ENCODE measurements at regions not wholly inside any gene's neighbourhood (a gene's known extent, or its start where the extent isn't known, plus 50 kb on each side); places are given as distances from the start of the nearest gene placed in this dataset.

DNA sequence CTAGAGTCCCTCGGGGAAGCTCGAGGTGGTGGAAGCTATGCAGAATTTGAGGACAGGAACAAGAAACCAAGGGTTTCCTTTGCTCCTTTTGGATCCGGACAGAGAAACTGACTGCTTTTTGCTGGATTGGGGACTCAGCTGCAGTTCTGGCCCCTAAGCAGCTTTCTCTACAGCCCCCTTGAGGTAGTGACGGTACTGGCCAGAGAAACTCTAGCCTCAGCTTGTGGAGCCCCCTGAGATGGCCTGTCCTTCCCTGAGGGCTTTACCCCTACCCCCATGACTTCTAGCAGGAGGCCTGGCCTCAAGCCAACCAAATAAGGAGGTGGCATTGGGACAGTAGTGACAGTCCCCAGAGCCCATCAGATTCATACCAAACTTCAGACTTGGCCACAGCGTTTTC, 118.1 kb downstream of the IRX5 start:
- Histone ChIP-seq H2BK15ac (ENCODE audit: low read depth, low read length) (no peak overlapping the region), H3K4me1 (ENCODE audit: control insufficient read depth, insufficient read depth, low read length) (no peaks in the 10 kb centered on the region), H3K9me1 (ENCODE audit: insufficient read depth, low read length) (no peaks in the 10 kb centered on the region), H4K5ac (ENCODE audit: low read depth, low read length) (no peak overlapping the region), H2BK120ac (ENCODE audit: low read depth, low read length) (no peak overlapping the region), H3K4me2 (ENCODE audit: low read depth, low read length) (no peak overlapping the region), H3K4me3 (ENCODE audit: insufficient read depth, low read depth, low read length) (no peak overlapping the region), H2AFZ (replicated peaks; ENCODE audit: low read length, poor library complexity) (no peak overlapping the region), H3K18ac (ENCODE audit: low read depth, low read length) (no peak overlapping the region), H3K36me3 (ENCODE audit: control insufficient read depth, insufficient read depth, low read length) (no peaks in the 10 kb centered on the region), H3K79me1 (ENCODE audit: low read depth in 1 of 2, low read length in 2 of 2) (no peaks in the 10 kb centered on the region), H3K9me3 (ENCODE audit: control insufficient read depth, insufficient read depth, low read length) (no peaks in the 10 kb centered on the region), H3K56ac (ENCODE audit: extremely low read depth, insufficient read depth, low read length) (no peak overlapping the region), H3K14ac (replicated peaks; ENCODE audit: low read depth, low read length) (no peak overlapping the region), H4K8ac (ENCODE audit: low read depth in 2 of 2, low read length in 2 of 2) (no peak overlapping the region), H2BK20ac (ENCODE audit: low read depth, low read length) (no peak overlapping the region), H3K27me3 (ENCODE audit: control insufficient read depth, insufficient read depth, low read length) (no peaks in the 10 kb centered on the region), H3K27ac (ENCODE audit: insufficient read depth, low read length) (no peak overlapping the region), H2BK5ac (ENCODE audit: low read depth, low read length, poor library complexity, severe bottlenecking) (no peak overlapping the region), H2AK5ac (ENCODE audit: low read depth, low read length) (no peak overlapping the region), H3K23ac (ENCODE audit: low read depth, low read length) (no peak overlapping the region), H2AK9ac (replicated peaks; ENCODE audit: low read depth, low read length, poor library complexity) (no peak overlapping the region), H3K4ac (ENCODE audit: low read depth, low read length) (no peak overlapping the region), H4K20me1 (ENCODE audit: insufficient read depth, low read length) (no peaks in the 10 kb centered on the region), H3K9ac (ENCODE audit: low read depth, low read length) (no peak overlapping the region), H4K91ac (ENCODE audit: insufficient read depth, low read depth, low read length) (no peak overlapping the region)
- CTCF ChIA-PET = no interaction called here
- POLR2A ChIA-PET (ENCODE audit: unreplicated experiment) = no interaction called here
- no CpG with 5 or more reads among the region's 5 CpGs for WGBS, 2 experiments (ENCODE audit: extremely low coverage in 2 of 2, insufficient read length in 1 of 2)
- in situ Hi-C loops (cut with MboI; ENCODE audit: low sequenced_read_pairs) = no loop called here
- TF ChIP-seq CHD1 (IDR thresholded peaks at IDR 0.05; ENCODE audit: low read depth, low read length) (no peak), CEBPB (IDR thresholded peaks at IDR 0.05; ENCODE audit: low read depth, low read length) (no peak), RAD21 (IDR thresholded peaks at IDR 0.05; ENCODE audit: low read length) (no peak), RCOR1 (IDR thresholded peaks at IDR 0.05; ENCODE audit: insufficient replicate concordance, low read length) (no peak), RFX5 (IDR thresholded peaks at IDR 0.05; ENCODE audit: low read depth, low read length) (no peak), MAZ (IDR thresholded peaks at IDR 0.05; ENCODE audit: borderline replicate concordance, low read depth, low read length) (no peak), NFE2L2 (IDR thresholded peaks at IDR 0.05; ENCODE audit: low read depth, low read length) (no peak), POLR2A (IDR thresholded peaks at IDR 0.05; ENCODE audit: low read depth, low read length) (no peak), MXI1 (IDR thresholded peaks at IDR 0.05; ENCODE audit: borderline replicate concordance, low read depth, low read length) (no peak), BHLHE40 (IDR thresholded peaks at IDR 0.05; ENCODE audit: low read depth, low read length) (no peak), MAFK (IDR thresholded peaks at IDR 0.05; ENCODE audit: low read depth, low read length) (no peak)
- TF ChIP-seq, protein P1, sequence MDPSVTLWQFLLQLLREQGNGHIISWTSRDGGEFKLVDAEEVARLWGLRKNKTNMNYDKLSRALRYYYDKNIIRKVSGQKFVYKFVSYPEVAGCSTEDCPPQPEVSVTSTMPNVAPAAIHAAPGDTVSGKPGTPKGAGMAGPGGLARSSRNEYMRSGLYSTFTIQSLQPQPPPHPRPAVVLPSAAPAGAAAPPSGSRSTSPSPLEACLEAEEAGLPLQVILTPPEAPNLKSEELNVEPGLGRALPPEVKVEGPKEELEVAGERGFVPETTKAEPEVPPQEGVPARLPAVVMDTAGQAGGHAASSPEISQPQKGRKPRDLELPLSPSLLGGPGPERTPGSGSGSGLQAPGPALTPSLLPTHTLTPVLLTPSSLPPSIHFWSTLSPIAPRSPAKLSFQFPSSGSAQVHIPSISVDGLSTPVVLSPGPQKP (IDR thresholded peaks at IDR 0.05; ENCODE audit: borderline replicate concordance, low read depth, low read length) = no peak
- TF ChIP-seq, protein P2, sequence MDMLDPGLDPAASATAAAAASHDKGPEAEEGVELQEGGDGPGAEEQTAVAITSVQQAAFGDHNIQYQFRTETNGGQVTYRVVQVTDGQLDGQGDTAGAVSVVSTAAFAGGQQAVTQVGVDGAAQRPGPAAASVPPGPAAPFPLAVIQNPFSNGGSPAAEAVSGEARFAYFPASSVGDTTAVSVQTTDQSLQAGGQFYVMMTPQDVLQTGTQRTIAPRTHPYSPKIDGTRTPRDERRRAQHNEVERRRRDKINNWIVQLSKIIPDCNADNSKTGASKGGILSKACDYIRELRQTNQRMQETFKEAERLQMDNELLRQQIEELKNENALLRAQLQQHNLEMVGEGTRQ (IDR thresholded peaks at IDR 0.05; ENCODE audit: low read depth, low read length) = no peak
- DNase-seq (no peak), ATAC-seq (ENCODE audit: low read depth) (no peak)
- intact Hi-C loops (cut with micrococcal nuclease) = no loop called here
- no TSS peak for BruUV-seq (replicated peaks)
- dilution Hi-C loops (cut with HindIII; ENCODE audit: low sequenced_read_pairs, unreplicated experiment) = no loop called here

Measured in IMR-90 (cell line).